Stimulated activated CD4-positive, alpha-beta T cell treated with anti-CD3 and anti-CD28 coated beads, Interleukin-1b, Interleukin-23, amount 100 ng/mL, for 4 hours (primary cell): ENCODE measurements at regions not wholly inside any gene's neighbourhood (a gene's known extent, or its start where the extent isn't known, plus 50 kb on each side); places are given as distances from the start of the nearest gene placed in this dataset.

Source experiments
- DNase-seq, 2 donors: peaks; one replicate each; pipeline ENCODE4 v3.0.0-alpha.2; 2020; ENCODE audit warnings: low read depth in 2 of 2

GRCh38 chr3:34183114-34183513 lies 384.7 kb downstream of the PDCD6IP start:
- DNase-seq, result no peak

- DNase-seq, result no peak
Observed at GRCh38 chr3:34183611-34184340, 385.3 kb downstream of the PDCD6IP start.

DNA sequence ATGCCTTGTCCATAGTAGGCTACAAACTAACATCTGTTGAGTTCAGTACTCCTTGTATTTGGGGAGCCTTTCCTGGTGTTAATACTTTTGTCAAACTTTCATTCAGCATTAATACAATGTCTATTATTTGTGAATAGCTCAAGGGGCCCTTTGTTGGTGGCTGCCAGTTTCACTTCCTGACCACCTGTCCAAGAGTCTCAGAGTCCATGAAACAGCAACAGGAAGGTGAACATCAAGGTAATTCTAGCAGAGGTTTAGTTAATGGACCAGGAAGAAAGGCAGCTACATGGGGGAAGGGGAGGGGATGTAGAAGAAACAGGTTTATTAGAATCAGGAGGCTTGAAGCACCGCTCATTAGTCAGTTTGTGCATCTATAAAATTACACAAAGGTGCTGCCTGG lies 386.9 kb downstream of the PDCD6IP start:
- no peak for DNase-seq

DNA sequence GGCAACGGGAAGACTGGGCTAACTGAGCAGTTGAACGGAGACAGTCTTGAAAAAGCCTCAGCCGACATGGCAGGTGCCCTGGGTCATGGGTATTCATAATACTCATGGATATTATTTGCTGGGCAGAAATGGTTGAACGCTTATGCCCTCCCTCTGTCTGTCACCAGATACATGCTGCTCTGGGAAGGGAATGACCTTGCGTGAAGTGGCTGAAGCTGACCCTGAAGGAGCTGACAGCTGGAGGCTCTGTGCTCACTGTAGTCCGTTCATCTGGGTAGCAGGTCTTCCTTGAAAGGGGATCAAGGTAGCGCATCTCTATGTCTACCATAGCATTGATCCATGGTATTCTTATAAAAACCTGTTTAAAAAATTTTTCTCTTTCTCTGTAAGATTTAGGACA lies 390.7 kb downstream of the PDCD6IP start:
- DNase-seq, result no peak

GRCh38 chr3:34196914-34197313 lies 398.5 kb downstream of the PDCD6IP start:
- DNase-seq, result no peak

DNA sequence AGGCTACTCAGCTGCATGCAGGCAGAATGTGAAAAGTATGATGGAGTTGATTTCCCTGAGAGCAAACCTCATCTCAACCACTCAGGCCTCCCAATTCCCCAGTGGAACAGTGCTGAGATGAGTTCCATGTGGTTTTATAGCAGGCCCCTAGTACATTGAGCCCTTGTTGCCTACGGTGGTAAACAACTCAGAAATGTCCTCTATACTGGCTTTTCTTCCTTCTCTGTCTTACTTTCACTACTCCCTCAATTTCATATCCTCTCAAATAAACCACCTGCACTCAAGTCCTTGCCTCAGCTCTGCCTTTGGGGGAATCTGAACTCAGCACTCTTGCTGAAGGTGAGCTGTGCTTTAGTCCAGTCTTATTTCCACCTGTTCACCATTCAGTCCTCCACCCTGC lies 399.9 kb downstream of the PDCD6IP start:
- no peak for DNase-seq

GRCh38 chr3:34200576-34200975 lies 402.1 kb downstream of the PDCD6IP start:
- no peak for DNase-seq

- DNase-seq, result no peak
Observed at GRCh38 chr3:34202975-34203374, 404.5 kb downstream of the PDCD6IP start.

- no peak for DNase-seq
Observed at GRCh38 chr3:34203386-34203785, 405.0 kb downstream of the PDCD6IP start.

GRCh38 chr3:34207002-34207401 lies 408.6 kb downstream of the PDCD6IP start:
- no peak for DNase-seq

DNA sequence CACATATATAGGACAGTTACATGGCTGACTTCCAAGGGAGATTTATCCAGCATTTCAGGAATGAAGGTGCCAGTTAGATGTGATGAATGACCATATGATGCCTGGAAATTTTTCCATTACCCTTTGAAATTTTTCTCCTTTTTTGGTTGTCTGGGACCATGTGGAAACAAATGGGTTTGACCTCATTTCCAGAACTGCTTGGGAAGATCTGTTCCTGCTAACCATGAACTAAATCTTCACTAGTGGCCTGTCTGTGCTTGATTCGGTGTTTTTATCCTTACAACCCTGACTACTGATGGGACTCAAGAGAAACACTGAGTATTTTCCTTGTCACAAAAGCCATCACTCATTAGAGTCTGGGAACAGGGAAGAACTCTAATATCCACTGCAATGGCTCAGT lies 409.4 kb downstream of the PDCD6IP start:
- no peak for DNase-seq

GRCh38 chr3:34212175-34212574 lies 413.7 kb downstream of the PDCD6IP start:
- no peak for DNase-seq

DNA sequence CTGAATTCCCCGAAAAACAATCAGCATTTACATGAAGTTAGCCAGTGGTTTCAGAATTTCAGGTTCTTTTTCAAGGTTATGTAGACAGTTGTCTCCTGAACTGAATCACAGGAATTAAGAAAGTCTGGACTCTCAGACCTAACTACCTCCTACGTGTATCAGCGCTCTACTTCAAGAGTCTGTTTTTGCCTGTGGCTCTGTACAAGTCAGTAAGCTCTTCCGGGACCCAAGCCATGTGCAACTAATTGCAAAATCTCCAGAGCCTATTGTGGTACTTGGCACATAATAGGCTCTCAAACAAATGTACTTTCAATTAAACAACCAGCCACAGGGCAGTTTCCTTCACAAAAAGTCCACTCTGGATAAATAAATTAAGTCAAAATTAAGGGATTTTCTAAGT lies 414.2 kb downstream of the PDCD6IP start:
- no peak for DNase-seq

- no peak for DNase-seq
Observed at GRCh38 chr3:34213478-34213877, 415.0 kb downstream of the PDCD6IP start.

GRCh38 chr3:34216711-34217335 lies 418.4 kb downstream of the PDCD6IP start:
- DNase-seq, result no peak

DNA sequence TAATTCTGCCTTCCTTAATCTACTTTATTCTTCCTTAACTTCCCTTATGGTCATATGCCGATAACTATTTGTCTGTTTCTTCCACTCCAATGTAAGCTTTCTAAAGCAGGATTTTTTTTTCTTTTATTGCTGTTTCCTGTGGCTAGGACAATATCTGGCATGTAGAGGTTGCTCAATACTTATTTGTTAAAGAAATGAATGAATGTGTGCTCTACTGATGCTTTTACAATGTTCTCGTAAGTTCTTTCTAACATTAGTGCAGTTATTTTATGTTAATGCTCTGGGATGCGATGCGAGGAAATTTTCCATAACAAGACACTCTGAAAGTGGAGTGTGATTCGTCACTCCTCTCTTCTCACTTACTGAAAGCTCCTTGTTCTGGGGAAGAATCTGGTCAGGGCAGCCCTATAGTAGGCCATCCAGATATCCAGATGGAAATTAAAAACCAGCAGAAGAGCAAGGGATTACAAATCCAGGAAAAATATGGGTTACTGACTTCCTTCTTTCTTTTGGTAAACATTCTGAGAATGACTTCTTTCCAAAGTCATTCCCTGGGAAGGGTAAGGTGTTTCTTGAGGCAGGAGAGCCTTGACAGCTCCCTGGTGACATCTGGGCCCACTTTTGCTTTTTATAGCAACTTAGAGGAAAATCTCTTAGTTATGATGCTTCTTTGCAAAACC lies 420.4 kb downstream of the PDCD6IP start:
- no peak for DNase-seq

DNA sequence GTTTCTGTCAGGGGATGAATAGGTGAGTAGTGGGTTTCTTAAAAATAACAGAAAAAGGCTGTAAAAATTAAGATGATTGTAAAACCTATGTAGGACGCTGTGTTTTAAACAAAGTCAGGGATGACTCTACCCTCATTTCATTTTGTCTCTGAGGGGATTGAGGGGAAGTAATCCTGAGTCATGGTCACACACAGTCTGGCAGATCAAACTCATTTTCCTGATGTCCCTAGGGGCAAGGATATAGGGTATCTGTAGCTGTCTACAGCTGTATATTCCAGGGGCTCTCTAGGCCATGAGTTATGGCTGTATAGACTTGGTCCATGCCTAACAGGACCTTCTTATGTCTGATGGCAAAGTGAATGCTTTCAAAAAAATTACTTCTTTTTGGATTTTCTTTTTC lies 421.1 kb downstream of the PDCD6IP start:
- no peak for DNase-seq

- no peak for DNase-seq
Observed at GRCh38 chr3:34225821-34226366, 427.5 kb downstream of the PDCD6IP start.

DNA sequence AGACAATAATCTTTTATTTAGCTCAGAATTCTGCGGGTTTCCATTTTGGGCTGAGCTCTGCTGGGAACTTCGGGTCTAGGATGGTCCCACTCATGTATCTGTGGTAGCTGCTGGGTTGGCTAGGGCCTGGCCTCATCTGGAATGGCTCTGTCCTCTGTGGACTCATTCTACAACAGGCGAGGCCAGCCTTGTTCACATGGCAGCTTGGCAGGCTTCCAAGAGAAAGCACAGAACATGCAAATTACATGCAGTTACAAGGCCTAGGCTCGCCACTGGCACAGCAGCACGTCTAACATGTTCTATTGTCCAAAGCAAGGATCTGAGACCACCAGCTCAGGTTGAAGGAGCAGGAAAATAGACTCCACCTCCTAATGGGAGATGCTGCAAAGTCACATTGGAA lies 431.4 kb downstream of the PDCD6IP start:
- DNase-seq, result no peak

DNA sequence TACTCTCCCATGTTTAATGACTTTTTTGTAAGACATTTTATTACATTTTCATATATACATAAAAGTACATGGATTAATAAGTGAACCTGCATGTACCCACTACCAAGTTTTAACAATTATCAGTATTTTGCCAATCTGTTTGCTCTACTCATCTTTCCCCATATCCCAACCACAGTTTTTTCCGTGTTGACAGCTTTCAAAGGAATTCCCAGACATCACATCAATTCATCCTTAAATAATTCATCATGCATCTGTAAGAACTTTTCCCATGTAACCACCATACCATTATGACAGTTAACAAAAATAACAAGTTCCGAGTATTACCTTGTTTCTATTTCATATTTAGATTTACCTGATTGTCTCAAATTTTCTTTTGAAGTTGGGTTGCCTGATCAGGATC lies 436.7 kb downstream of the PDCD6IP start:
- DNase-seq, result no peak

DNA sequence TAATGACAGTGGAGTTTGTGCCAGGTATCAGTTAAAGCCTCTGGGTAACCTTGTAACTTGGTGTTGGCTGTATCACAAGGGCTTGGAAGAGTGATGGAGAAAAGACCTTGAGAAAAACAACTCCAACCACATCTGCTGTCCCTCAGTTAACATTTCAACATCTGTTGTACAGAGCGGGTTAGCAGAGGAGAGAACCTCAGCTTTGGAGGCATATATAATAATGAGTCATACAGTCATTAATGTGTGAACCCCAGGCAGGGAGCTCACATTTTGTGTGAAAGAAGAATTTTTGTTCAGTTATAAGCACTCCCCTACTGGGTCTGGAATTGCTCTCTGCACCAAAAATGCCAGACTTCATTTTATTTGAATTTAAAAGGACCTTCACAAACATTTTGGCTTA lies 439.5 kb downstream of the PDCD6IP start:
- no peak for DNase-seq

DNA sequence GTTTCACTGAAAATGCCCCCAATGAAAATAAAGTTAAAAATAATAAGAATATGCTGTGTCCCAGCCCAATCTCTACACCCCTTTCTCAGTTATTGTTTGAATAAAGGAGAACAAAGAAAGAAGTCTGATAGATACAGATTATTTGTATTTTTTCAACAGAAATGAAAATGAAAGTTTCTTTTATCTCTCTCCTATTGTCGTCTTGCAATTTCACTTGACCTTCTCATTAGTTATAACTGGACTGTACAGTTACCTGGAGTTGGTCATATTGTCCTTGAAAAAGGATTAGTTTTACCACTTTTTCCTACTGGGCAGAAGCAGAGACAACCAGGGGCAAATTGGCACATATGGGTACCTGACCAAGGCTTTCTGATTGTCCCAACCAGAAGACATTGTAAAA lies 440.0 kb downstream of the PDCD6IP start:
- DNase-seq, result no peak

- DNase-seq, result no peak
Observed at GRCh38 chr3:34239287-34239686, 440.9 kb downstream of the PDCD6IP start.
